H9 (cell line): ENCODE measurements at regions not wholly inside any gene's neighbourhood (a gene's known extent, or its start where the extent isn't known, plus 50 kb on each side); places are given as distances from the start of the nearest gene placed in this dataset.

Source experiments
- DNase-seq: peaks from one replicate; pipeline ENCODE4 v3.0.0-alpha.2; 2017
- H2AFZ ChIP-seq: one replicate; pipeline ENCODE4 v1.6.1; 2013; ENCODE audit warnings: mild to moderate bottlenecking, low read length, control low read depth, moderate library complexity
- H2AK5ac ChIP-seq: 2 replicates; pipeline ENCODE4 v1.6.1; 2013; ENCODE audit warnings: low read length, control low read depth, mixed read lengths; ENCODE audit not compliant: insufficient read length
- H2BK120ac ChIP-seq: one replicate; pipeline ENCODE4 v1.6.1; 2013; ENCODE audit warnings: low read depth, mild to moderate bottlenecking, low read length, control low read depth, inconsistent platforms; ENCODE audit not compliant: poor library complexity, severe bottlenecking
- H2BK12ac ChIP-seq: 2 replicates; pipeline ENCODE4 v1.6.1; 2013; ENCODE audit warnings: low read length, control low read depth, mixed read lengths, low read depth; ENCODE audit not compliant: insufficient read length
- H2BK15ac ChIP-seq: 2 replicates; pipeline ENCODE4 v1.6.1; 2013; ENCODE audit warnings: low read depth, low read length, control low read depth
- H2BK20ac ChIP-seq: one replicate; pipeline ENCODE4 v1.6.1; 2013; ENCODE audit warnings: low read depth, mild to moderate bottlenecking, low read length, control low read depth, inconsistent platforms; ENCODE audit not compliant: poor library complexity, severe bottlenecking
- H2BK5ac ChIP-seq: 2 replicates; pipeline ENCODE4 v1.6.1; 2013; ENCODE audit warnings: low read length, control low read depth, mixed read lengths; ENCODE audit not compliant: insufficient read length
- H3K14ac ChIP-seq: 2 replicates; pipeline ENCODE4 v1.6.1; 2013; ENCODE audit warnings: low read length, control low read depth; ENCODE audit not compliant: insufficient read depth
- H3K18ac ChIP-seq: 2 replicates; pipeline ENCODE4 v1.6.1; 2013; ENCODE audit warnings: low read depth, mild to moderate bottlenecking, mixed read lengths, low read length, control low read depth; ENCODE audit not compliant: insufficient read length
- H3K23ac ChIP-seq: 2 replicates; pipeline ENCODE4 v1.6.1; 2013; ENCODE audit warnings: low read length, control low read depth, mixed read lengths, low read depth; ENCODE audit not compliant: insufficient read length
- H3K23me2 ChIP-seq: 2 replicates; pipeline ENCODE4 v1.6.1; 2013; ENCODE audit warnings: low read depth, mild to moderate bottlenecking, mixed read lengths, low read length, control low read depth; ENCODE audit not compliant: insufficient read length, poor library complexity, severe bottlenecking
- H3K27ac ChIP-seq: 2 replicates; pipeline ENCODE4 v1.5.1; 2013; ENCODE audit warnings: low read length, control low read depth, mixed read lengths, low read depth; ENCODE audit not compliant: insufficient read length
- H3K27me3 ChIP-seq: 2 replicates; pipeline ENCODE4 v1.6.1; 2013; ENCODE audit warnings: low read length, control low read depth, inconsistent platforms; ENCODE audit not compliant: insufficient read depth
- H3K4ac ChIP-seq: 2 replicates; pipeline ENCODE4 v1.6.1; 2013; ENCODE audit warnings: low read depth, mild to moderate bottlenecking, control low read depth, inconsistent platforms, low read length, moderate library complexity
- H3K4me1 ChIP-seq: 2 replicates; pipeline ENCODE4 v1.6.1; 2013; ENCODE audit warnings: low read length, control low read depth, inconsistent platforms; ENCODE audit not compliant: insufficient read depth
- H3K4me2 ChIP-seq: 2 replicates; pipeline ENCODE4 v1.6.1; 2013; ENCODE audit warnings: low read length, control low read depth, mixed read lengths; ENCODE audit not compliant: insufficient read length, insufficient read depth
- H3K56ac ChIP-seq: 2 replicates; pipeline ENCODE4 v1.6.1; 2013; ENCODE audit warnings: low read depth, mild to moderate bottlenecking, mixed read lengths, low read length, control low read depth; ENCODE audit not compliant: insufficient read length
- H3K79me1 ChIP-seq: 2 replicates; pipeline ENCODE4 v1.6.1; 2013; ENCODE audit warnings: low read depth, mild to moderate bottlenecking, moderate library complexity, low read length, control low read depth, inconsistent platforms; ENCODE audit not compliant: insufficient read depth, poor library complexity, severe bottlenecking
- H3K79me2 ChIP-seq: 2 replicates; pipeline ENCODE4 v1.6.1; 2013; ENCODE audit warnings: low read length, control low read depth, inconsistent platforms; ENCODE audit not compliant: insufficient read depth
- H3K9ac ChIP-seq: 2 replicates; pipeline ENCODE4 v1.6.1; 2013; ENCODE audit warnings: low read length, control low read depth, mixed read lengths; ENCODE audit not compliant: insufficient read length; ENCODE audit errors: extremely low read depth
- H3K9me3 ChIP-seq: one replicate; pipeline ENCODE4 v1.6.1; 2013; ENCODE audit warnings: low read depth, low read length, inconsistent platforms; ENCODE audit not compliant: control insufficient read depth
- H3T11ph ChIP-seq: one replicate; pipeline ENCODE4 v1.6.1; 2013; ENCODE audit warnings: mild to moderate bottlenecking, low read length, control low read depth, inconsistent platforms
- H4K20me1 ChIP-seq: one replicate; pipeline ENCODE4 v1.6.1; 2013; ENCODE audit not compliant: control insufficient read depth, insufficient read length, insufficient read depth
- H4K5ac ChIP-seq: 2 replicates; pipeline ENCODE4 v1.6.1; 2013; ENCODE audit warnings: low read depth, mild to moderate bottlenecking, mixed read lengths, low read length, control low read depth; ENCODE audit not compliant: insufficient read length
- H4K8ac ChIP-seq: replicated peaks from 2 replicates; pipeline ENCODE4 v1.6.1; 2013; ENCODE audit warnings: low read length, control low read depth, mixed read lengths, low read depth; ENCODE audit not compliant: insufficient read length
- H4K91ac ChIP-seq: 2 replicates; pipeline ENCODE4 v1.6.1; 2013; ENCODE audit warnings: low read depth, mild to moderate bottlenecking, moderate library complexity, mixed read lengths, low read length, control low read depth; ENCODE audit not compliant: insufficient read length
- H3K27ac Mint-ChIP-seq, 3 experiments: 2 replicates in 2 of 3; 3 replicates in 1 of 3; pipeline ENCODE4 v1.8.0; 2020 to 2021; ENCODE audit warnings: mixed read lengths in 3 of 3, mild to moderate bottlenecking in 1 of 3, moderate library complexity in 1 of 3
- H3K27me3 Mint-ChIP-seq: 2 replicates; pipeline ENCODE4 v1.8.0; 2021; ENCODE audit warnings: low read depth, mild to moderate bottlenecking, moderate library complexity, mixed read lengths
- H3K36me3 Mint-ChIP-seq, 3 experiments: 2 replicates in 2 of 3; 3 replicates in 1 of 3; pipeline ENCODE4 v1.8.0; 2020 to 2021; ENCODE audit warnings: low read depth in 3 of 3, mixed read lengths in 3 of 3; ENCODE audit not compliant: insufficient read depth in 1 of 3
- H3K4me1 Mint-ChIP-seq, 2 experiments: 2 replicates each; pipeline ENCODE4 v1.8.0; 2020; ENCODE audit warnings: mixed read lengths in 2 of 2
- H3K4me3 Mint-ChIP-seq, 2 experiments: 2 replicates in 1 of 2; 3 replicates in 1 of 2; pipeline ENCODE4 v1.8.0; 2020 to 2021; ENCODE audit warnings: mild to moderate bottlenecking in 2 of 2, mixed read lengths in 2 of 2, moderate library complexity in 1 of 2
- H3K9me3 Mint-ChIP-seq, 2 experiments: 2 replicates in 1 of 2; 3 replicates in 1 of 2; pipeline ENCODE4 v1.8.0; 2020; ENCODE audit warnings: mild to moderate bottlenecking in 2 of 2, mixed read lengths in 2 of 2, moderate library complexity in 1 of 2
- CTCF ChIP-seq: fragments of 200-600 bp; sonication (generic); conservative IDR thresholded peaks from 3 replicates; pipeline ENCODE4 v1.8.0; 2021; ENCODE audit warnings: antibody characterized with exemption, mild to moderate bottlenecking
- WGBS: extraction: QIAGEN DNeasy Blood & Tissue Kit; methylation state at CpG from one replicate; pipeline ENCODE4 v1.1.7; 2013; ENCODE audit warnings: missing lambda C conversion rate, low lambda C conversion rate, mixed read lengths; ENCODE audit not compliant: insufficient read length; ENCODE audit errors: extremely low coverage; 5-methylcytosine and 5-hydroxymethylcytosine counted together

- H3K4me1 Mint-ChIP-seq: no peaks in the 10 kb centered on the region
- no peaks in the 10 kb centered on the region for H3K27me3 Mint-ChIP-seq
- Histone ChIP-seq H4K8ac (no peak overlapping the region), H3K9me3 (no peaks in the 10 kb centered on the region), H3K27me3 (no peaks in the 10 kb centered on the region), H3K23ac (no peak overlapping the region), H2BK120ac (no peak overlapping the region), H2BK5ac (no peak overlapping the region), H3K56ac (no peak overlapping the region), H3K79me2 (no peaks in the 10 kb centered on the region), H3K4me2 (no peak overlapping the region), H2AK5ac (no peak overlapping the region), H2BK20ac (no peak overlapping the region), H2AFZ (no peak overlapping the region), H4K20me1 (no peaks in the 10 kb centered on the region), H2BK12ac (no peak overlapping the region), H3K9ac (no peak overlapping the region), H3K27ac (no peak overlapping the region), H4K5ac (no peak overlapping the region), H3K23me2 (no peaks in the 10 kb centered on the region), H4K91ac (no peak overlapping the region), H2BK15ac (no peak overlapping the region), H3T11ph (no peak overlapping the region), H3K4ac (no peak overlapping the region), H3K18ac (no peak overlapping the region), H3K14ac (no peak overlapping the region), H3K79me1 (no peaks in the 10 kb centered on the region), H3K4me1 (no peaks in the 10 kb centered on the region)
- H3K9me3 Mint-ChIP-seq: no peaks in the 10 kb centered on the region
- TF ChIP-seq CTCF: no peak
- H3K4me3 Mint-ChIP-seq: no peak overlapping the region
- H3K27ac Mint-ChIP-seq: no peak overlapping the region
- H3K36me3 Mint-ChIP-seq: no peaks in the 10 kb centered on the region
- no peak for DNase-seq
- no CpG with 5 or more reads among the region's 1 CpG for WGBS
Observed at GRCh38 chr7:86504229-86504628, 139.5 kb upstream of the GRM3 start.
